ENCODE measurements at regions not wholly inside any gene's neighbourhood (a gene's known extent, or its start where the extent isn't known, plus 50 kb on each side); places are given as distances from the start of the nearest gene placed in this dataset.

- no peak for TF ChIP-seq BACH2 (CRISPR knock-in tag; IDR thresholded peaks at IDR 0.05; ENCODE audit: borderline replicate concordance)
- TF ChIP-seq ZFP3 (CRISPR knock-in tag; IDR thresholded peaks at IDR 0.05) = no peak
- no peak for TF ChIP-seq CREB5 (CRISPR knock-in tag; IDR thresholded peaks at IDR 0.05; ENCODE audit: low read depth)
- no peak for TF ChIP-seq OSR1 (CRISPR knock-in tag; IDR thresholded peaks at IDR 0.05)
- no peak for TF ChIP-seq ARNTL (CRISPR knock-in tag; IDR thresholded peaks at IDR 0.05; ENCODE audit: borderline replicate concordance, low read depth)
- no peak for TF ChIP-seq RARB (CRISPR knock-in tag; IDR thresholded peaks at IDR 0.05)
- TF ChIP-seq ZNF8 (CRISPR knock-in tag; IDR thresholded peaks at IDR 0.05) = no peak
- TF ChIP-seq CSDC2 (CRISPR knock-in tag; IDR thresholded peaks at IDR 0.05) = no peak
- no peak for TF ChIP-seq ZNF70 (CRISPR knock-in tag; IDR thresholded peaks at IDR 0.05)
Observed at GRCh38 chr6:163645560-163645959, 231.0 kb downstream of the QKI start.

Measured in SK-N-SH treated with all-trans-retinoic acid at 6 μM for 48 hours (cell line).